ENCODE measurements at regions not wholly inside any gene's neighbourhood (a gene's known extent, or its start where the extent isn't known, plus 50 kb on each side); places are given as distances from the start of the nearest gene placed in this dataset.

DNA sequence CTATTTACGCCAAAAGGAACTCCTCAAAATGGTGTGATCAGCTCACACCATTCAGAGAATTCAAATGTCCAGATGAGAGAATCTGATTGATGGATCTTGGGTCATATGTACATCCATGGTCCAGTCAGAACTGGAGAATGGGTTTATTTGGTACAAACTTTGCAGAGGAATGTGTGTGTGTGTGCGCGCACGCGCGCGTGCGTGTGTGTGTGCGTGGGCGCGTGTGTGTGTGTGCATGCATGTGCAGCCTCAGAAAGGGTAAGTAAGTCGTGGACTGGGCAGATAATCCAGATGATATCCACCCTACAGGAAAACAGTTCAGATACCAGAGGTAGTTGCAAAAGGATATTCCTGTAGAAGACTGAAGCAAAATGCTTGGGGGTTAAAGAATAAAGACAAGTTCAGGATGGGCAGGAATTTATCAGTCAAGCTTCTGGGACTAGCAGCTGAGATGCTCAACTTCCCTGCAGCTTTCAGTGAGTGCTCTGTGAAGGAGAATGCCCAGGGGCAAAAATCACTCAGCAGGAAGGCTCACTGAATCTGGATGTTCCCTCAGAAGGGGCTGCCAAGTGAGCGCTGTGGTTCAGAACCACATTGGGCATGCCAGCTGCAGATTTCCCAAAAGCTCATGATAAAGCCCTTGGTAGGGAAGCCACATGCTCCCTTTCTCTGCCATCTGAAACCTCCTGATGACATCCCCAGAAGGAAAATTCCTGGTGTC lies 440.5 kb upstream of the SGCD start:
- Histone ChIP-seq H3K36me3 (ENCODE audit: control insufficient read depth in 2 of 2, extremely low read depth in 1 of 2, insufficient read depth in 2 of 2, low read length in 2 of 2) (no peaks in the 10 kb centered on the region), H2AFZ (ENCODE audit: low read depth, low read length) (no peak overlapping the region), H3K27ac (ENCODE audit: insufficient read depth, low read depth, low read length) (no peak overlapping the region), H4K20me1 (replicated peaks; ENCODE audit: control insufficient read depth, extremely low read depth, insufficient read depth, low read length) (no peaks in the 10 kb centered on the region), H3K9me1 (replicated peaks; ENCODE audit: control insufficient read depth, extremely low read depth, insufficient read depth, low read length) (no peaks in the 10 kb centered on the region), H3K4me2 (ENCODE audit: insufficient read depth, low read length) (no peak overlapping the region), H3K9ac (replicated peaks; ENCODE audit: extremely low read depth, insufficient read depth, low read length) (no peak overlapping the region), H3K9me3 (replicated peaks; ENCODE audit: control insufficient read depth, insufficient read depth, low read length) (peaks cover 7% of the 10 kb centered on the region), H3K79me2 (ENCODE audit: control insufficient read depth, insufficient read depth, low read length) (no peaks in the 10 kb centered on the region), H3K4me1 (ENCODE audit: control insufficient read depth, extremely low read depth, insufficient read depth, low read length) (no peaks in the 10 kb centered on the region), H3K4me3 (replicated peaks in 1 of 3; ENCODE audit: insufficient read depth in 1 of 3, low read depth in 1 of 3, low read length in 3 of 3) (no peak overlapping the region), H3K27me3 (ENCODE audit: control insufficient read depth in 2 of 2, insufficient read depth in 2 of 2, low read length in 2 of 2) (no peaks in the 10 kb centered on the region)
- DNase-seq (ENCODE audit: low read depth, low spot score) (no peak), FAIRE-seq (no peak)
- CTCF ChIA-PET: no interaction called here
- dilution Hi-C loops (cut with MboI; ENCODE audit: extremely low pct_ligation_motif_present, low sequenced_read_pairs) (no loop called here), intact Hi-C loops (cut with micrococcal nuclease) (no loop called here)
- POLR2A ChIA-PET: no interaction called here
- BruUV-seq (replicated peaks): no TSS peak
- TF ChIP-seq EZH2 (IDR thresholded peaks at IDR 0.05; ENCODE audit: borderline replicate concordance, low read depth, low read length, severe bottlenecking): no peak
- TF ChIP-seq POLR2A (IDR thresholded peaks at IDR 0.05; ENCODE audit: low read depth, low read length): no peak
- no peak for TF ChIP-seq MYC (IDR thresholded peaks at IDR 0.05; ENCODE audit: low read depth, low read length)

DNA sequence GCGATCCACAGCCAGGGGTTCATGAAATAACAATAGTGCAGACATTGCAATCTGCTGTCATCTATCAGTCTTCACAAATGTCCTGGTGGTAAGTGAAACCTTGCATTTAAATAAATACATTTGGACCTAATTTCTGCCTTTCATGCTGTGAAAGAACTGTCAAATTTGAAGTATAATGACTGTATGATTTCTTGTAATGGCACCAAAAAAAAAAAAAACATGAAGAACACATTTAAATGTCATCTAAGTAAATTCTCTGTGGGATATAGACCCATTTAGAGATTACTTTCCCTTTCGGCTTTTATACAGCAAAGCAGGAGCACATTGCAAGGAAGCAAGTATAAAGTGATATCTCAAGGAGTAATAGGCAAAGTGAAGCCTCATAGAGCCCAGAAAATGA lies 431.5 kb upstream of the SGCD start:
- dilution Hi-C loops (cut with MboI; ENCODE audit: extremely low pct_ligation_motif_present, low sequenced_read_pairs): no loop called here
- Histone ChIP-seq H3K79me2 (ENCODE audit: control insufficient read depth, insufficient read depth, low read length) (no peaks in the 10 kb centered on the region), H3K36me3 (ENCODE audit: control insufficient read depth in 2 of 2, extremely low read depth in 1 of 2, insufficient read depth in 2 of 2, low read length in 2 of 2) (no peaks in the 10 kb centered on the region), H3K9me3 (replicated peaks; ENCODE audit: control insufficient read depth, insufficient read depth, low read length) (no peaks in the 10 kb centered on the region), H4K20me1 (replicated peaks; ENCODE audit: control insufficient read depth, extremely low read depth, insufficient read depth, low read length) (no peaks in the 10 kb centered on the region), H3K4me3 (replicated peaks in 1 of 3; ENCODE audit: insufficient read depth in 1 of 3, low read depth in 1 of 3, low read length in 3 of 3) (no peak overlapping the region), H3K9ac (replicated peaks; ENCODE audit: extremely low read depth, insufficient read depth, low read length) (no peak overlapping the region), H3K27ac (ENCODE audit: insufficient read depth, low read depth, low read length) (no peak overlapping the region), H3K4me1 (ENCODE audit: control insufficient read depth, extremely low read depth, insufficient read depth, low read length) (no peaks in the 10 kb centered on the region), H2AFZ (ENCODE audit: low read depth, low read length) (no peak overlapping the region), H3K27me3 (ENCODE audit: control insufficient read depth in 2 of 2, insufficient read depth in 2 of 2, low read length in 2 of 2) (no peaks in the 10 kb centered on the region), H3K9me1 (replicated peaks; ENCODE audit: control insufficient read depth, extremely low read depth, insufficient read depth, low read length) (no peaks in the 10 kb centered on the region), H3K4me2 (ENCODE audit: insufficient read depth, low read length) (no peak overlapping the region)
- CTCF ChIA-PET: no interaction called here
- POLR2A ChIA-PET: no interaction called here
- no peak for FAIRE-seq
- no peak for DNase-seq (ENCODE audit: low read depth, low spot score)
- no TSS peak for BruUV-seq (replicated peaks)
- TF ChIP-seq FOS (IDR thresholded peaks at IDR 0.05; ENCODE audit: borderline replicate concordance, insufficient read depth, low read length) (no peak), POLR2AphosphoS5 (IDR thresholded peaks at IDR 0.05; ENCODE audit: insufficient read depth, low read depth, low read length) (no peak), GATA2 (IDR thresholded peaks at IDR 0.05; ENCODE audit: insufficient read depth, insufficient read length, low read depth, low read length) (no peak), MAX (IDR thresholded peaks at IDR 0.05; ENCODE audit: insufficient read depth, insufficient read length) (no peak), MYC (IDR thresholded peaks at IDR 0.05; ENCODE audit: low read depth, low read length) (no peak), EZH2 (IDR thresholded peaks at IDR 0.05; ENCODE audit: borderline replicate concordance, low read depth, low read length, severe bottlenecking) (no peak), JUN (IDR thresholded peaks at IDR 0.05; ENCODE audit: borderline replicate concordance, insufficient read depth, insufficient read length, low read depth) (no peak)
- TF ChIP-seq, protein P1, sequence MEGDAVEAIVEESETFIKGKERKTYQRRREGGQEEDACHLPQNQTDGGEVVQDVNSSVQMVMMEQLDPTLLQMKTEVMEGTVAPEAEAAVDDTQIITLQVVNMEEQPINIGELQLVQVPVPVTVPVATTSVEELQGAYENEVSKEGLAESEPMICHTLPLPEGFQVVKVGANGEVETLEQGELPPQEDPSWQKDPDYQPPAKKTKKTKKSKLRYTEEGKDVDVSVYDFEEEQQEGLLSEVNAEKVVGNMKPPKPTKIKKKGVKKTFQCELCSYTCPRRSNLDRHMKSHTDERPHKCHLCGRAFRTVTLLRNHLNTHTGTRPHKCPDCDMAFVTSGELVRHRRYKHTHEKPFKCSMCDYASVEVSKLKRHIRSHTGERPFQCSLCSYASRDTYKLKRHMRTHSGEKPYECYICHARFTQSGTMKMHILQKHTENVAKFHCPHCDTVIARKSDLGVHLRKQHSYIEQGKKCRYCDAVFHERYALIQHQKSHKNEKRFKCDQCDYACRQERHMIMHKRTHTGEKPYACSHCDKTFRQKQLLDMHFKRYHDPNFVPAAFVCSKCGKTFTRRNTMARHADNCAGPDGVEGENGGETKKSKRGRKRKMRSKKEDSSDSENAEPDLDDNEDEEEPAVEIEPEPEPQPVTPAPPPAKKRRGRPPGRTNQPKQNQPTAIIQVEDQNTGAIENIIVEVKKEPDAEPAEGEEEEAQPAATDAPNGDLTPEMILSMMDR (IDR thresholded peaks at IDR 0.05; ENCODE audit: extremely low read depth in 1 of 2, insufficient read depth in 1 of 2, low read depth in 1 of 2, low read length in 2 of 2): no peak
- intact Hi-C loops (cut with micrococcal nuclease): no loop called here

Data from endothelial cell of umbilical vein (primary cell).